HEK293T (cell line): ENCODE measurements at regions not wholly inside any gene's neighbourhood (a gene's known extent, or its start where the extent isn't known, plus 50 kb on each side); places are given as distances from the start of the nearest gene placed in this dataset.

Source experiments
- CTCF ChIA-PET: fragments of 350-600 bp; formaldehyde crosslinking; extraction: SDS; loops from one replicate; lab custom pipeline; 2021; ENCODE audit warnings: antibody characterized with exemption, inconsistent platforms; lab: Yijun Ruan, JAX
- POLR2A ChIA-PET: fragments of 350-600 bp; formaldehyde crosslinking; extraction: SDS; loops from one replicate; lab custom pipeline; 2020; ENCODE audit warnings: antibody characterized with exemption, inconsistent platforms; lab: Yijun Ruan, JAX
- DNase-seq: peaks from one replicate; pipeline ENCODE4 v3.0.0; 2012; ENCODE audit warnings: mixed read lengths; ENCODE audit errors: extremely low spot score
- ARNT ChIP-seq: fragments of 450-650 bp; IDR thresholded peaks from 2 replicates; pipeline ENCODE4 v1.6.1; 2017; ENCODE audit warnings: mild to moderate bottlenecking
- BHLHE40 ChIP-seq: fragments of 450-650 bp; IDR thresholded peaks from 2 replicates; pipeline ENCODE4 v1.6.1; 2016; ENCODE audit warnings: mild to moderate bottlenecking, moderate library complexity, borderline replicate concordance
- CTBP1 ChIP-seq: fragments of 450-650 bp; IDR thresholded peaks from 2 replicates; pipeline ENCODE4 v1.6.1; 2016; ENCODE audit warnings: borderline replicate concordance
- ELF4 ChIP-seq: fragments of 450-650 bp; IDR thresholded peaks from 2 replicates; pipeline ENCODE4 v1.6.1; 2017; ENCODE audit warnings: antibody characterized with exemption
- FOXA1 ChIP-seq: fragments of 450-650 bp; IDR thresholded peaks from 2 replicates; pipeline ENCODE4 v1.6.1; 2016; ENCODE audit warnings: mild to moderate bottlenecking
- FOXK2 ChIP-seq: fragments of 450-650 bp; IDR thresholded peaks from 2 replicates; pipeline ENCODE4 v1.6.1; 2016; ENCODE audit warnings: mild to moderate bottlenecking
- FOXM1 ChIP-seq: fragments of 450-650 bp; IDR thresholded peaks from 2 replicates; pipeline ENCODE4 v1.6.1; 2017; ENCODE audit warnings: mild to moderate bottlenecking, borderline replicate concordance
- HDGF ChIP-seq: fragments of 450-650 bp; IDR thresholded peaks from 2 replicates; pipeline ENCODE4 v1.6.1; 2017; ENCODE audit warnings: antibody characterized with exemption, borderline replicate concordance
- L3MBTL2 ChIP-seq: fragments of 450-650 bp; conservative IDR thresholded peaks from 2 replicates; pipeline ENCODE4 v1.6.1; 2016; ENCODE audit warnings: mild to moderate bottlenecking
- LEF1 ChIP-seq: fragments of 450-650 bp; IDR thresholded peaks from 2 replicates; pipeline ENCODE4 v1.6.1; 2017; ENCODE audit warnings: mild to moderate bottlenecking, borderline replicate concordance
- NFRKB ChIP-seq: fragments of 450-650 bp; IDR thresholded peaks from 2 replicates; pipeline ENCODE4 v1.6.1; 2016; ENCODE audit warnings: mild to moderate bottlenecking, moderate library complexity
- PKNOX1 ChIP-seq: fragments of 450-650 bp; IDR thresholded peaks from 2 replicates; pipeline ENCODE4 v1.6.1; 2016
- SP1 ChIP-seq: fragments of 450-650 bp; IDR thresholded peaks from 2 replicates; pipeline ENCODE4 v1.6.1; 2017
- SUZ12 ChIP-seq: fragments of 450-650 bp; IDR thresholded peaks from 2 replicates; pipeline ENCODE4 v1.6.1; 2016; ENCODE audit warnings: mild to moderate bottlenecking
- TARDBP ChIP-seq: fragments of 450-650 bp; IDR thresholded peaks from 2 replicates; pipeline ENCODE4 v1.6.1; 2016
- ZNF384 ChIP-seq: fragments of 450-650 bp; IDR thresholded peaks from 2 replicates; pipeline ENCODE4 v1.6.1; 2016

DNA sequence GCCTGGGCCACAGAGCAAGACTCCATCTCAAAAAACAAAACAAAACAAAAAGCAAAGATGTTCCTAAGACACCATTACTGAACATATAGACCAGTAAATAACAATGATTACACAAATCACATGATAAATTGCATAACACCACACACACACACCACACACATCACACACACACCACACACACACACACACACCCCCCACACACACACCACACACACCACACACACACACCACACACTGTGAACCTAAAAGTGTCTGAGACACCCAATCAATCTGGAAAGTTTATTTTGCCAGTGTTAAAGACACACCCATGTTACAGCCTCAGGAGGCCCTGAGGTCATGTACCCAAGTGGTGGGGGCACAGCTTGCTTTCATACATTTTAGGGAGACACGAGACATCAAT is 62.6 kb upstream of the ASAP2 start:
- ChIA-PET POLR2A (no interaction called here), CTCF (interaction anchor here (1.7 kb wide), 1 partner anchor 227 kb away, joined by 6 read pairs; no protein-coding TSS in a partner anchor)
- DNase-seq: no peak
- TF ChIP-seq CTBP1 (no peak), FOXA1 (no peak), BHLHE40 (no peak), TARDBP (no peak)

DNA sequence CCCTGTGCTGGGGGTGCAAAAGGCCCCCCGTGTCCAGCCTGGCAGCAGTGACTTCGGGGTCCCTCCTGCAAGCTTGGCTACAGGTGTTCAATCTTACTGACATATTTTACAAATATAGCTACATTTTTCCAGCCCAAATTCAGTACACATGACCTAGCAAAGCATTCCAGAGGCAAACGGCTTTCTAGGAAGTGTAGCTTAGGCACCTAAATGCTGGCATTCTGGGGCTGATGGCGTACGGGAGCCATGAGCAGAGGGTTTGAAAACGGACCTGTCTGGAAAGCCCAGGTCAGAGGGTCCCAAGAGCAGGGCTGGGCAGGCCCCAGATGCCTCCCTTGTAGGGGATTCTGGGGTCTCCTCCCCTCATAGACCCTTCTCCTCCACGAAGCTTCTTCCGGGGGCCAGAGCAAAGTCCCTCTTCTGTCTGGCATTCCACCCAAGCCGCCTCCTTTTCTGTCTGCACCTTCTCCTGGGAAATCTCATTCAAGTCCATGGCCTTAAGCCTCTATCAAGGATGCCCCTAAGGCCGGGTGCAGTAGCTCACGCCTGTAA is 63.3 kb upstream of the ASAP2 start:
- POLR2A ChIA-PET: no interaction called here
- no peak for DNase-seq
- CTCF ChIA-PET: interaction anchor here (0.9 to 2.1 kb wide), 2 partner anchors 125 to 228 kb away, joined by 3 to 11 read pairs; no protein-coding TSS in a partner anchor
- TF ChIP-seq HDGF (no peak), NFRKB (no peak), BHLHE40 (no peak), SP1 (no peak), LEF1 (no peak), ARNT (no peak), FOXK2 (no peak), PKNOX1 (no peak), ELF4 (no peak), CTBP1 (no peak), ZNF384 (no peak), FOXA1 (no peak), TARDBP (no peak), SUZ12 (no peak), FOXM1 (no peak), L3MBTL2 (no peak)

- DNase-seq: peak; percentile 87
- POLR2A ChIA-PET: no interaction called here
These were observed 63.9 kb upstream of the ASAP2 start for GRCh38 chr2:9142551-9143263.

DNA sequence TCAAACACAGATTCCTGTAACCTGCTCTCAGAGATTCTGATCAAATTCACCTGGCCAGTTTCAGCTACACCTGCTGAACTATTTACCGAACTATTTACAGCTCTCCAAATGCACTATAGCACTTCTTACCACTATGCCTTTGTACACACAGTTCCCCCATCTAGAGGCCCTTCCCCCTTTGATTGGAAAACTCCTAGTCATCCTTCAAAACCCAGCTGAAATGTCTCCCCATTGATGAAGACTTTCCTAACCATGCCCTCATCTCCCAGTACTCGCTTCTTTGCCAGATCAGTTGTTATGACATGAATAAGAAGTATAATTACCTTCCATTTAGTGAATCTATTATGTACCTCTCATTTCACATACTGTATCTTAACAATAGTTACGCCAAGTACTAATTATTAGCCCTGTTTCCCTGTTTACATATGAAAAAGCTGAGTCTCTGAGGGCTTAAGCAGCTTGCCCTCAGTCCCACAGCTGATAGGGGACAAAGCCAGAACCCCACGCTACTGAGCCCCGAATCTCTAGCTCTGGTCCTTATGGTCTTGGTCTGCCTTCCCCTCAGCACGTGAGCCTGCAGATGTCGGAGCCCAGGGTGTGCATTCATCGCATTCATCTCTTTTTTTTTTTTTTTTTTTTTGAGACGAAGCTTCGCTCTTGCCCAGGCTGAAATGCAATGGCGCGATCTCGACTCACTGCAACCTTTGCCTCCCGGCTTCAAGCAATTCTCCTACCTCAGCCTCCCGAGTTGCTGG is 64.7 kb upstream of the ASAP2 start:
- TF ChIP-seq PKNOX1 (no peak), ARNT (no peak)
- ChIA-PET POLR2A (no interaction called here), CTCF (interaction anchor here (0.6 to 2.1 kb wide), 3 partner anchors 10 to 345 kb away, joined by 3 to 11 read pairs (median 3); no protein-coding TSS in a partner anchor)
- DNase-seq: no peak

More at GRCh38 chr2:9142551-9143263, 63.9 kb upstream of the ASAP2 start:
- CTCF ChIA-PET: interaction anchor here (0.6 to 2.1 kb wide), 3 partner anchors 10 to 229 kb away, joined by 3 to 11 read pairs (median 3); no protein-coding TSS in a partner anchor
- TF ChIP-seq SUZ12: no peak
- TF ChIP-seq L3MBTL2: peak; percentile 57

DNA sequence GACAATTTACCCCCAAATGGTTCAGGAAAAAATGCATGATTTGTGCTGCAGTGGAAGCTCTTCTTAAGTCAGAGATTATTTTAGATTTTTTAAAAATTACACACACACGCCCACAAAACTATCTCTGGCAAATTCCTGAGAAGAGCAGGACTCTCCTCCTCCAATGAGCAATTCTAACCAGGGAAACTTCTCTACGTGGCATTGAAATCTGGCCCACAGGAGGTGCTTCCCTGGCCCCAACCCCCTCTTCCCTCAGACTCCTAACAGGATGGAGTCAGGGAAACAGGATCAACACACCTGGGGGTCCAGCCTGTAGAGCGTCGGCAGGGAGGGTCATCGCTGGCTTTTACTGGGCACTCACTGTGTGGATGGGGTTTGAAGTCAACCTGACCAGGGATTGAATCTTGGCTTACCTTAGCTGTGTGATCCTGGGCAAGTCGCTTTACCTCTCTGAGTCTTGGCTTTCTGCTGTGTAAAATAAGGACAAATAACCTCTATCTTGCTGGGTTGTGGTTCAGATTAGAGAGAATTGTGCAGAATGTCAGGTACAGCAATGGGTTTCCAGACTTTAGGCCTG is 65.4 kb upstream of the ASAP2 start:
- no peak for TF ChIP-seq HDGF
- TF ChIP-seq NFRKB: no peak
- TF ChIP-seq FOXA1: no peak
- no peak for TF ChIP-seq PKNOX1
- TF ChIP-seq ELF4: no peak
- no peak for TF ChIP-seq LEF1
- TF ChIP-seq L3MBTL2: no peak
- no peak for TF ChIP-seq SP1
- TF ChIP-seq BHLHE40: no peak
- TF ChIP-seq ZNF384: no peak
- TF ChIP-seq TARDBP: no peak
- no peak for TF ChIP-seq FOXK2
- no peak for TF ChIP-seq CTBP1
- no peak for TF ChIP-seq FOXM1
- TF ChIP-seq SUZ12: no peak
- TF ChIP-seq ARNT: no peak
- ChIA-PET POLR2A (no interaction called here), CTCF (interaction anchor here (0.6 to 0.7 kb wide), 3 partner anchors 259 to 344 kb away, joined by 3 read pairs; no protein-coding TSS in a partner anchor)
- no peak for DNase-seq

- no peak for TF ChIP-seq ZNF384
- DNase-seq: no peak
- CTCF ChIA-PET: interaction anchor here (0.6 to 0.7 kb wide), 4 partner anchors 122 to 384 kb away, joined by 3 to 5 read pairs (median 4); no protein-coding TSS in a partner anchor
- POLR2A ChIA-PET: no interaction called here
These were observed 66.0 kb upstream of the ASAP2 start for GRCh38 chr2:9140645-9141044.
